Bronchial epithelial cell (primary cell): ENCODE measurements at regions not wholly inside any gene's neighbourhood (a gene's known extent, or its start where the extent isn't known, plus 50 kb on each side); places are given as distances from the start of the nearest gene placed in this dataset.

Source experiments
- DNase-seq: peaks from one replicate; pipeline ENCODE4 v3.0.0-alpha.2; 2010; ENCODE audit warnings: low read depth
- FAIRE-seq: peaks from 2 replicates; lab custom pipeline; 2011; peaks lifted over from hg19 to GRCh38; lab: Jason Lieb, UNC
- H3K27me3 ChIP-seq: 2 replicates; pipeline ENCODE4 v1.5.1; 2011; ENCODE audit warnings: low read length; ENCODE audit not compliant: control insufficient read depth, insufficient read depth
- H3K36me3 ChIP-seq: 2 replicates; pipeline ENCODE4 v1.5.1; 2011; ENCODE audit warnings: low read length; ENCODE audit not compliant: control insufficient read depth, insufficient read depth
- H3K4me3 ChIP-seq: 2 replicates; pipeline ENCODE4 v1.5.1; 2011; ENCODE audit warnings: mild to moderate bottlenecking, low read depth, low read length, control low read depth
- TF ChIP-seq, protein P1 (sequence below): IDR thresholded peaks from 2 replicates; pipeline ENCODE4 v1.5.1; 2011; ENCODE audit warnings: mild to moderate bottlenecking, moderate library complexity, low read length, control low read depth, inconsistent platforms; ENCODE audit not compliant: insufficient read depth, severe bottlenecking

- no peaks in the 10 kb centered on the region for H3K36me3 ChIP-seq
- DNase-seq: no peak
- H3K27me3 ChIP-seq: no peaks in the 10 kb centered on the region
- no peak for FAIRE-seq
- TF ChIP-seq, protein P1, sequence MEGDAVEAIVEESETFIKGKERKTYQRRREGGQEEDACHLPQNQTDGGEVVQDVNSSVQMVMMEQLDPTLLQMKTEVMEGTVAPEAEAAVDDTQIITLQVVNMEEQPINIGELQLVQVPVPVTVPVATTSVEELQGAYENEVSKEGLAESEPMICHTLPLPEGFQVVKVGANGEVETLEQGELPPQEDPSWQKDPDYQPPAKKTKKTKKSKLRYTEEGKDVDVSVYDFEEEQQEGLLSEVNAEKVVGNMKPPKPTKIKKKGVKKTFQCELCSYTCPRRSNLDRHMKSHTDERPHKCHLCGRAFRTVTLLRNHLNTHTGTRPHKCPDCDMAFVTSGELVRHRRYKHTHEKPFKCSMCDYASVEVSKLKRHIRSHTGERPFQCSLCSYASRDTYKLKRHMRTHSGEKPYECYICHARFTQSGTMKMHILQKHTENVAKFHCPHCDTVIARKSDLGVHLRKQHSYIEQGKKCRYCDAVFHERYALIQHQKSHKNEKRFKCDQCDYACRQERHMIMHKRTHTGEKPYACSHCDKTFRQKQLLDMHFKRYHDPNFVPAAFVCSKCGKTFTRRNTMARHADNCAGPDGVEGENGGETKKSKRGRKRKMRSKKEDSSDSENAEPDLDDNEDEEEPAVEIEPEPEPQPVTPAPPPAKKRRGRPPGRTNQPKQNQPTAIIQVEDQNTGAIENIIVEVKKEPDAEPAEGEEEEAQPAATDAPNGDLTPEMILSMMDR: no peak
- no peak overlapping the region for H3K4me3 ChIP-seq
Observed at GRCh38 chr12:127438512-127439244, 828.3 kb upstream of the TMEM132C start.

DNA sequence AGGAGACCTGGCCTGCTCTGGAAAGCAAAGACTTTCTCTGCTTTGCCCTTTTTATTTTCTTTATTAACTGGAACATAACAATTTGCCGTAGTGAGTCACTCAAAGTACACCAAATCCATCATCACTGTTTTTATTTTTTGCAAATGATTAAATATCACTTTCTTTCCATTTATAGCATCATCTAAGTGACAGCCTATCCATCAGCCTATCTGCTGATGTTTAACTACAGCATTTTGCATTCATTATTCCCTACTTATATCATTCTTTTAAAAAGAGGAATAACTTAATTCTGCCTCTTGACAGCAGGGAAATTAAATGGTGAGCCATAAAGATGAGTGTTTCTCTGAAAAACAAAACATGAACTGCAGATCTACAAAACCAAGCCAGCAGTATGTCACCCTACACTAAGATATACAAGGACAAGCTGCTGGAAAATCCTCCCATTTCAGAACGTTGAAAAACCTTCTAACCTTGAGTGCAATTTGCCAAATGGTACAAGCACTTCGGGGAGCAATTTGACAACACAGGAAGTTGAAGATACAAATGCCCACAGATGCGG, 821.3 kb upstream of the TMEM132C start:
- TF ChIP-seq, protein P1: no peak
- FAIRE-seq: no peak
- Histone ChIP-seq H3K36me3 (no peaks in the 10 kb centered on the region), H3K4me3 (no peak overlapping the region), H3K27me3 (no peaks in the 10 kb centered on the region)
- no peak for DNase-seq

DNA sequence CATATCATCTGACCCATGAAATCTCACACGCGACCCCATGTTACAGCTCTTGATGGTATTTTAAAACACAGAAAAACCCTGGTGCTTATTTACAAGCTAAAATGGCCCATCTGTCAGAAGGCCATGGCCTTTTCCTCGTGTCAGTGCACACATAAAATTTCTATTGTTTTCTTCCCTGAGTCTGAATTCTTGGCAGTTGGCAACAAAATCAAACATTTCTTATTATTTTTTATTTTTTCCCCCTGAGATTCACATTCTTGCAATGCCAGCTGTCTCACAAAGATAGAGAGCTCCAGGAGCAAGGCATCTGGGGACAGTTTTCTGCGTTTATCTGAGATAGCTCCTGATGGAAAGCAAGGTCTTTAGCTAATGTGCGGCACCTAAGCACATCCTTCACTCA, 818.1 kb upstream of the TMEM132C start:
- TF ChIP-seq, protein P1: no peak
- Histone ChIP-seq H3K27me3 (no peaks in the 10 kb centered on the region), H3K36me3 (no peaks in the 10 kb centered on the region), H3K4me3 (no peak overlapping the region)
- no peak for DNase-seq
- no peak for FAIRE-seq

GRCh38 chr12:127450826-127451225, 816.1 kb upstream of the TMEM132C start:
- FAIRE-seq (no peak), DNase-seq (no peak)
- no peaks in the 10 kb centered on the region for H3K36me3 ChIP-seq
- no peaks in the 10 kb centered on the region for H3K27me3 ChIP-seq
- TF ChIP-seq, protein P1: no peak
- H3K4me3 ChIP-seq: no peak overlapping the region

- FAIRE-seq (no peak), DNase-seq (no peak)
- no peak overlapping the region for H3K4me3 ChIP-seq
- H3K27me3 ChIP-seq: peaks cover 2% of the 10 kb centered on the region
- no peaks in the 10 kb centered on the region for H3K36me3 ChIP-seq
- TF ChIP-seq, protein P1: no peak
Observed at GRCh38 chr12:127455347-127456265, 811.4 kb upstream of the TMEM132C start.
